HepG2 (cell line): ENCODE measurements at regions not wholly inside any gene's neighbourhood (a gene's known extent, or its start where the extent isn't known, plus 50 kb on each side); places are given as distances from the start of the nearest gene placed in this dataset.

Experiments used
- ATAC-seq: fragments of 200-7000 bp; cut with Tn5 transposase; 3 replicates; pipeline ENCODE4 v1.9.1; 2020; ENCODE audit warnings: mild to moderate bottlenecking, moderate library complexity
- BruUV-seq: library from RNA; stranded (reverse); fragments of 400-500 nt; replicated peaks from 2 replicates; lab custom pipeline; 2021; lab: Mats Ljungman, UMichigan
- CTCF ChIA-PET: fragments of 300-600 bp; formaldehyde crosslinking; extraction: SDS; loops from one replicate; lab custom pipeline; 2021; ENCODE audit warnings: low total read pairs, inconsistent platforms, low intra/inter-chr PET ratio; lab: Yijun Ruan, JAX
- POLR2A ChIA-PET: fragments of 350-600 bp; sonication (Branson Sonifier 250); formaldehyde crosslinking; loops from one replicate; lab custom pipeline; 2020; ENCODE audit warnings: antibody characterized with exemption, inconsistent platforms; lab: Yijun Ruan, JAX
- DNase-seq: peaks from one replicate; pipeline ENCODE4 v3.0.0-alpha.2; 2015; ENCODE audit warnings: low spot score
- FAIRE-seq: peaks from 3 replicates; lab custom pipeline; 2011; peaks lifted over from hg19 to GRCh38; lab: Jason Lieb, UNC
- H2AFZ ChIP-seq: one replicate; pipeline ENCODE4 v1.6.1; 2011; ENCODE audit warnings: low read length, inconsistent platforms
- H3K27ac ChIP-seq: fragments of 300-600 bp; 3 replicates; pipeline ENCODE4 v1.8.0; 2011; ENCODE audit warnings: mixed run types, mild to moderate bottlenecking, mixed read lengths, low read length, inconsistent platforms; ENCODE audit not compliant: insufficient read depth; ENCODE audit errors: extremely low read length
- H3K27me3 ChIP-seq, 2 experiments: fragments of 200-600 bp in 1 of 2; 2 replicates in 1 of 2; 3 replicates in 1 of 2; pipeline versions ENCODE4 v1.6.0 to v1.8.0; 2011; ENCODE audit warnings: low read length in 2 of 2, mild to moderate bottlenecking in 2 of 2, moderate library complexity in 2 of 2, inconsistent platforms in 1 of 2; ENCODE audit not compliant: insufficient read depth in 2 of 2, control insufficient read depth in 1 of 2
- H3K36me3 ChIP-seq, 2 experiments: fragments of 200-600 bp in 1 of 2; replicated peaks in 1 of 2; 2 replicates in 1 of 2; 3 replicates in 1 of 2; pipeline versions ENCODE4 v1.5.1 to v1.8.0; 2011; ENCODE audit warnings: low read length in 2 of 2, inconsistent platforms in 1 of 2; ENCODE audit not compliant: insufficient read depth in 2 of 2, control insufficient read depth in 1 of 2
- H3K4me1 ChIP-seq: 2 replicates; pipeline ENCODE4 v1.5.1; 2012; ENCODE audit warnings: low read length, inconsistent platforms; ENCODE audit not compliant: insufficient read depth
- H3K4me2 ChIP-seq: 2 replicates; pipeline ENCODE4 v1.6.0; 2011; ENCODE audit warnings: low read depth, low read length, inconsistent platforms
- H3K4me3 ChIP-seq, 3 experiments: fragments of 200-600 bp in 1 of 3; sonication (generic), shearing (Covaris generic) in 1 of 3; replicated peaks in 1 of 3; 2 replicates each; pipeline ENCODE4 v1.5.1; 2011 to 2016; ENCODE audit warnings: low read length in 3 of 3, inconsistent platforms in 2 of 3, low read depth in 2 of 3, mild to moderate bottlenecking in 2 of 3, control low read depth in 1 of 3, mixed read lengths in 1 of 3; ENCODE audit not compliant: insufficient read depth in 1 of 3
- H3K79me2 ChIP-seq: one replicate; pipeline ENCODE4 v1.6.1; 2011; ENCODE audit warnings: low read length, inconsistent platforms; ENCODE audit not compliant: insufficient read depth
- H3K9ac ChIP-seq: 2 replicates; pipeline ENCODE4 v1.6.0; 2011; ENCODE audit warnings: mild to moderate bottlenecking, low read depth, low read length, inconsistent platforms; ENCODE audit not compliant: insufficient read depth
- H3K9me3 ChIP-seq: 2 replicates; pipeline ENCODE4 v1.5.1; 2012; ENCODE audit warnings: mild to moderate bottlenecking, low read length
- H4K20me1 ChIP-seq: 2 replicates; pipeline ENCODE4 v1.6.0; 2011; ENCODE audit warnings: inconsistent platforms, mild to moderate bottlenecking, low read length, moderate library complexity; ENCODE audit not compliant: insufficient read depth
- FOXM1 ChIP-seq: sonication (generic); formaldehyde crosslinking; IDR thresholded peaks from 2 replicates; pipeline ENCODE4 v1.5.0; 2020; ENCODE audit warnings: missing genetic modification reagents
- KAT7 ChIP-seq: IDR thresholded peaks from 2 replicates; pipeline ENCODE4 v1.6.1; 2018; ENCODE audit warnings: borderline replicate concordance, missing compliant biosample characterization
- LCORL ChIP-seq, 2 experiments: fragments of 450-650 bp in 1 of 2; sonication (generic) in 1 of 2; formaldehyde crosslinking in 1 of 2; IDR thresholded peaks; 2 replicates each; pipeline versions ENCODE4 v1.5.0 to v1.6.1; 2017 to 2020; ENCODE audit warnings: antibody characterized with exemption in 1 of 2, missing genetic modification reagents in 1 of 2
- NFIC ChIP-seq: IDR thresholded peaks from 2 replicates; pipeline ENCODE4 v1.6.1; 2012; ENCODE audit warnings: mild to moderate bottlenecking, low read length, inconsistent platforms
- ZFP41 ChIP-seq: sonication (generic); formaldehyde crosslinking; IDR thresholded peaks from 2 replicates; pipeline ENCODE4 v1.4.0; 2020; ENCODE audit warnings: mild to moderate bottlenecking, missing genetic modification reagents, borderline replicate concordance
- ZMAT3 ChIP-seq: sonication (generic); formaldehyde crosslinking; conservative IDR thresholded peaks from 2 replicates; pipeline ENCODE4 v1.7.0; 2021; ENCODE audit warnings: missing genetic modification reagents
- ZNF274 ChIP-seq: sonication (generic); formaldehyde crosslinking; IDR thresholded peaks from 2 replicates; pipeline ENCODE4 v1.5.1; 2020; ENCODE audit warnings: mild to moderate bottlenecking, missing genetic modification reagents
- ZNF557 ChIP-seq: sonication (generic); formaldehyde crosslinking; IDR thresholded peaks from 2 replicates; pipeline ENCODE4 v1.4.0; 2020; ENCODE audit warnings: missing genetic modification reagents
- ZNF614 ChIP-seq: IDR thresholded peaks from 2 replicates; pipeline ENCODE4 v1.6.1; 2018; ENCODE audit warnings: missing biosample characterization, missing genetic modification reagents, inconsistent platforms, borderline replicate concordance
- WGBS: methylation state at CpG from one replicate; pipeline ENCODE4 v1.1.6; 2017; ENCODE audit warnings: low lambda C conversion rate; 5-methylcytosine and 5-hydroxymethylcytosine counted together
- in situ Hi-C: cut with HindIII; loops from 2 replicates; pipeline ENCODE4 v1.10.0; 2017; ENCODE audit warnings: low pct_unique_long_range_greater_than_20kb; ENCODE audit not compliant: extremely low pct_ligation_motif_present
- intact Hi-C: fragments of 100-400 bp; cut with micrococcal nuclease; formaldehyde crosslinking; loops from one replicate; pipeline ENCODE4 v1.10.0; 2022; ENCODE audit not compliant: unreplicated experiment
- TF ChIP-seq, protein P1 (sequence below): sonication (generic); formaldehyde crosslinking; IDR thresholded peaks from 2 replicates; pipeline ENCODE4 v1.4.0; 2020; ENCODE audit warnings: missing genetic modification reagents
- TF ChIP-seq, protein P2 (sequence below): IDR thresholded peaks from 2 replicates; pipeline ENCODE4 v1.6.1; 2012; ENCODE audit warnings: low read length, improper control_type of control experiment

DNA sequence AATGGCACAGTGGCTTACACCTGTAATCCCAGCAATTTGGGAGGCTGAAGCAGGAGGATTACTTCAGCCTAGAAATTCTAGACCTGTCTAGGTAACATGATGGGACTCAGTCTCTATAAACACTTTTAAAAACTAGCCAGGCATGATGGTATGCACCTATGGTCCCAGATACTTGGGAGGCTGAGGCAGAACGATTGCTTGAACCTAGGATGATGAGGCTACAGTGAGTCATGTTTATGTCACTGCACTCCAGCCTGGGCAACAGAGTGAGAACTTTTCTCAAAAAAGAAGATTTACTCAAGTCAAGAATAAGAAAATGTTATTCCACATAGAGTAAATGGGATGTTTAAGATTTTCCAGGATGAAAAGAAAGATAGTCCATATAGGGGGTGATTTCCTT is 158.6 kb downstream of the HNMT start:
- Histone ChIP-seq H3K4me1 (peaks cover 11% of the 10 kb centered on the region), H3K79me2 (no peaks in the 10 kb centered on the region), H3K4me3 (no peak overlapping the region), H3K27ac (no peak overlapping the region), H2AFZ (no peak overlapping the region)
- no TSS peak for BruUV-seq
- intact Hi-C loops = no loop called here
- no peak for ATAC-seq
- CTCF ChIA-PET = no interaction called here
- TF ChIP-seq, protein P1, sequence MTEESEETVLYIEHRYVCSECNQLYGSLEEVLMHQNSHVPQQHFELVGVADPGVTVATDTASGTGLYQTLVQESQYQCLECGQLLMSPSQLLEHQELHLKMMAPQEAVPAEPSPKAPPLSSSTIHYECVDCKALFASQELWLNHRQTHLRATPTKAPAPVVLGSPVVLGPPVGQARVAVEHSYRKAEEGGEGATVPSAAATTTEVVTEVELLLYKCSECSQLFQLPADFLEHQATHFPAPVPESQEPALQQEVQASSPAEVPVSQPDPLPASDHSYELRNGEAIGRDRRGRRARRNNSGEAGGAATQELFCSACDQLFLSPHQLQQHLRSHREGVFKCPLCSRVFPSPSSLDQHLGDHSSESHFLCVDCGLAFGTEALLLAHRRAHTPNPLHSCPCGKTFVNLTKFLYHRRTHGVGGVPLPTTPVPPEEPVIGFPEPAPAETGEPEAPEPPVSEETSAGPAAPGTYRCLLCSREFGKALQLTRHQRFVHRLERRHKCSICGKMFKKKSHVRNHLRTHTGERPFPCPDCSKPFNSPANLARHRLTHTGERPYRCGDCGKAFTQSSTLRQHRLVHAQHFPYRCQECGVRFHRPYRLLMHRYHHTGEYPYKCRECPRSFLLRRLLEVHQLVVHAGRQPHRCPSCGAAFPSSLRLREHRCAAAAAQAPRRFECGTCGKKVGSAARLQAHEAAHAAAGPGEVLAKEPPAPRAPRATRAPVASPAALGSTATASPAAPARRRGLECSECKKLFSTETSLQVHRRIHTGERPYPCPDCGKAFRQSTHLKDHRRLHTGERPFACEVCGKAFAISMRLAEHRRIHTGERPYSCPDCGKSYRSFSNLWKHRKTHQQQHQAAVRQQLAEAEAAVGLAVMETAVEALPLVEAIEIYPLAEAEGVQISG = no peak
- TF ChIP-seq NFIC (no peak), LCORL (IDR thresholded peaks at IDR 0.05) (no peak), LCORL (CRISPR knock-in tag; IDR thresholded peaks at IDR 0.05) (no peak)
- TF ChIP-seq, all 625 proteins: peak for 0
- POLR2A ChIA-PET = no interaction called here
- Histone ChIP-seq H3K4me2 (no peak overlapping the region), H3K27me3 (no peaks in the 10 kb centered on the region), H3K9me3 (no peaks in the 10 kb centered on the region), H4K20me1 (no peaks in the 10 kb centered on the region), H3K9ac (no peak overlapping the region), H3K36me3 (no peaks in the 10 kb centered on the region)
- FAIRE-seq = no peak
- 24% methylated on average over 1 of the region's 1 CpG for WGBS
- in situ Hi-C loops = no loop called here
- no peak for DNase-seq

DNA sequence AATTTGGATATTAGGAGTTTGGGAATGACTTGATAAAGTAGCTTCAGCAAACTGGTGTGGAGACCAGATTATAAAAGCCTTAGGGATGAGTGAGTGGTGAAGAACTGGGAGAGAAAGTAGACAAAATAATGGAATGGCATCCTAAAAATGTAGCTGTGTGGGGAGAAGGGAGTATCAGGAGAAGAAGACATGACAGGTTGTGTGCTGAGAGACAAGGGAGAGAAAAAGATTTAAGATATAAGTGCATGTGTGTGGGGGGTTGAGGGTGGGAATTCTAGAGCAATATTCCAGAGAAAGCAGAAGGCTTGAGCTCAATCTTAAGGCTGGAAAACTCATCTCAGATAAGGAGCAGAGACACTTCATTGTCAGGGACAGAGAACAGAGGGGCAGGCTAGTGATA is 159.5 kb downstream of the HNMT start:
- H3K9ac ChIP-seq = no peak overlapping the region
- ChIA-PET CTCF (no interaction called here), POLR2A (no interaction called here)
- H3K4me2 ChIP-seq = no peak overlapping the region
- no peak overlapping the region for H3K4me3 ChIP-seq
- peaks cover 11% of the 10 kb centered on the region for H3K4me1 ChIP-seq
- no peaks in the 10 kb centered on the region for H3K79me2 ChIP-seq
- ATAC-seq (no peak), FAIRE-seq (no peak), DNase-seq (no peak)
- in situ Hi-C loops = no loop called here
- no peaks in the 10 kb centered on the region for H3K36me3 ChIP-seq
- no peak overlapping the region for H2AFZ ChIP-seq
- intact Hi-C loops = no loop called here
- H3K27ac ChIP-seq = no peak overlapping the region
- H3K9me3 ChIP-seq = no peaks in the 10 kb centered on the region
- H4K20me1 ChIP-seq = no peaks in the 10 kb centered on the region
- no peaks in the 10 kb centered on the region for H3K27me3 ChIP-seq
- no TSS peak for BruUV-seq
- TF ChIP-seq ZNF274 (CRISPR knock-in tag) (no peak), KAT7 (CRISPR knock-in tag) (no peak), FOXM1 (CRISPR knock-in tag) (no peak), ZNF614 (CRISPR knock-in tag) (no peak), ZNF557 (no peak), ZFP41 (CRISPR knock-in tag) (no peak), ZMAT3 (no peak)
- TF ChIP-seq, protein P2, sequence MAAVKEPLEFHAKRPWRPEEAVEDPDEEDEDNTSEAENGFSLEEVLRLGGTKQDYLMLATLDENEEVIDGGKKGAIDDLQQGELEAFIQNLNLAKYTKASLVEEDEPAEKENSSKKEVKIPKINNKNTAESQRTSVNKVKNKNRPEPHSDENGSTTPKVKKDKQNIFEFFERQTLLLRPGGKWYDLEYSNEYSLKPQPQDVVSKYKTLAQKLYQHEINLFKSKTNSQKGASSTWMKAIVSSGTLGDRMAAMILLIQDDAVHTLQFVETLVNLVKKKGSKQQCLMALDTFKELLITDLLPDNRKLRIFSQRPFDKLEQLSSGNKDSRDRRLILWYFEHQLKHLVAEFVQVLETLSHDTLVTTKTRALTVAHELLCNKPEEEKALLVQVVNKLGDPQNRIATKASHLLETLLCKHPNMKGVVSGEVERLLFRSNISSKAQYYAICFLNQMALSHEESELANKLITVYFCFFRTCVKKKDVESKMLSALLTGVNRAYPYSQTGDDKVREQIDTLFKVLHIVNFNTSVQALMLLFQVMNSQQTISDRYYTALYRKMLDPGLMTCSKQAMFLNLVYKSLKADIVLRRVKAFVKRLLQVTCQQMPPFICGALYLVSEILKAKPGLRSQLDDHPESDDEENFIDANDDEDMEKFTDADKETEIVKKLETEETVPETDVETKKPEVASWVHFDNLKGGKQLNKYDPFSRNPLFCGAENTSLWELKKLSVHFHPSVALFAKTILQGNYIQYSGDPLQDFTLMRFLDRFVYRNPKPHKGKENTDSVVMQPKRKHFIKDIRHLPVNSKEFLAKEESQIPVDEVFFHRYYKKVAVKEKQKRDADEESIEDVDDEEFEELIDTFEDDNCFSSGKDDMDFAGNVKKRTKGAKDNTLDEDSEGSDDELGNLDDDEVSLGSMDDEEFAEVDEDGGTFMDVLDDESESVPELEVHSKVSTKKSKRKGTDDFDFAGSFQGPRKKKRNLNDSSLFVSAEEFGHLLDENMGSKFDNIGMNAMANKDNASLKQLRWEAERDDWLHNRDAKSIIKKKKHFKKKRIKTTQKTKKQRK = no peak
